NCI-H524 (cell line): ENCODE measurements at regions not wholly inside any gene's neighbourhood (a gene's known extent, or its start where the extent isn't known, plus 50 kb on each side); places are given as distances from the start of the nearest gene placed in this dataset.

ENCODE experiments used
- DNase-seq, 2 experiments: peaks; one replicate each; lab custom pipeline; 2025; lab: John Stamatoyannopoulos, UW

- peak in 1 of 2 experiments; percentile 60 for DNase-seq
Observed at GRCh38 chr6:111987295-111987694, 66.6 kb upstream of the CCN6 start.

DNA sequence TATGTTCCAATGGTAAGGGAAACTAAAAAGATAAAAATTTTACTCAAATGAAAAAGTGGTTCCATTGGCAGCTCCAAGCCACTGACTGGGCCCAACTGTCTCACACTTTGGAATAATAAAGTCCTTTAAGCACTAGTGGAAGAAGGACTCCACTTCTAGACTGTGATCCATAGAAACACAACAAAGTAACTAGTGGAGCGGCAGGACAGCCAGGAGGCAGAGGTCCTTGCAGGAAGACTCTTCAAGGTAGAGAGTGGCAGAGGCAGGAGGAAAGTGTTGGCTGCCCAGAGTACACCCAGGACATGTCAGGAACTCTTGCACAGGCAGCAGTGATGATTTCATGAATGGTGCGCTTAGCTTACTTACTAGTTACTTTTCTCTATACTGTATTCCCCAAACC, 65.0 kb upstream of the CCN6 start:
- DNase-seq: no peak

- DNase-seq: no peak
Observed at GRCh38 chr6:111989743-111990142, 64.2 kb upstream of the CCN6 start.

DNA sequence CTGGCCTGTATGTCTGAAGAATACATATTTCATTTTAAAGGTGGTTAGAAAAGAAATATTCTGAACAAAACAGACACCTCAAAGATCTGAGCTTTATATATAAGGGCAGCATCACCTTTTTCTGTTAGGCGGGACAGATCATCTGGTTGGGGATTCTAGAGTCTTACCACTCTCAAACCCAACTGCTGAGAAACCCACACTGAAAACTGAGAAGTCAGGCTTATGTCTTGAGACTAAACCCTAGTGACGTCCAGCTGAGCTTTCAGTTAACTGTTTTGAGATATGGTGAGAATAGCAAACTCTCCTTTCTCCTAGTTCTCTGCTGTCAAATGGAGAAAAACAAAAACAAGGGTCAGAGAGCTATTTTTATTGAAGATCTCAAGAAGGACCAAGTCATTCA, 63.7 kb upstream of the CCN6 start:
- DNase-seq: no peak

- peak in 1 of 2 experiments; percentile 53 for DNase-seq
Observed at GRCh38 chr6:111992851-111993250, 61.1 kb upstream of the CCN6 start.

- DNase-seq: peak; percentile 66 to 83
Observed at GRCh38 chr6:111993342-111993741, 60.6 kb upstream of the CCN6 start.

- DNase-seq: no peak
Observed at GRCh38 chr6:111994791-111995190, 59.1 kb upstream of the CCN6 start.

GRCh38 chr6:111995404-111995803, 58.5 kb upstream of the CCN6 start:
- DNase-seq: peak; percentile 40 to 65

DNA sequence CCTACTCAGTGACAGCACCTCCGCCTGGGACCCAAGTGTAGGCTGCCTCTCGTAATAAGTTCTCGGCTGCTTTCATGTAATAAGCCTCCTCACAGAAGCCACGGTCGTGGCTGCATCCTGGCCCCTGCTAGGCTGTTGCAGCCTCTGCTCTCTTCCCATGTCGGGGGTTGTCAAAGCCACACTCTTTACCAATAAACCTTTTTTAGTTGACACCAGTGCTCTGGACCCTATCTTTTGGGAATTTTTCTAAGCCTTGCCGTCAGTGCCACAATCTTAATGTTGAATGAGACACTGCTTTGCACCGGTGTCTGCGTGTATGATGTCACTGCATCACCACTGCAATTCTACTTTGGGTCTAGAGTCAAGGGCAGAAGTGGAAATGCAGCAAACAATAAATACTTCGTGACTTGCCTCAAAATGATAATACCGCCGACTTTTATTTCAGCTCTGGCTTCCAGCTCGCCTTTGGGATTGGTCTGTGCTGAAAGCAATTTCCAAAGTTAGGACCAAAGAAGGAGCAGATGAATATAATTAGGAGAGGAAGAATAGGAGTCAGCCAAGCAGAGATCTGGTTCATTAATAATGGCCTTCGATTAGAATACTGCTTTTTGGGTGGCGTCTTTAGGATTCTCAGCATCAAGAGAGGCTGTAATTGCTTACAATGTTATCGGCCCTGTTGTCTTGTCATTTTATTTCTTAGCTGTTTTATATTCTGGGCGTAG, 57.6 kb upstream of the CCN6 start:
- no peak for DNase-seq

GRCh38 chr6:111997078-111997852, 56.6 kb upstream of the CCN6 start:
- DNase-seq: peak; percentile 54 to 86

DNA sequence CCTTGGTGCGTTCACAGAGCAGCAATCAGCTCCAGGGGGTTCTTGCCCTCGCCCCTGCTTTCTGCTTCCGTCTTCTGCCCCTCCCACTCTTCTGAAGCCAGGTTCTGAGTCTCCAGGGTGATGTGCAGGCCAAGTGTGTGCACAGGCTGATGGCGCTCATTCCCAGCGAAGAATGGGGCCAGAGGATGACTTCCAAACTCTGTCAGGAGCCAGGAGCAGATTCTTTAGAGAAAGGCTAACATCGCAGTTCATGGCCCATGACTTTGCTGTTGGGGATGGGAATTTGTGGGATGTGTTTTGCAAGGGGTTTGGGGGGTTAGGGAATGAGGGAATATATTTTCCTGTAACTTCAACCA, 56.1 kb upstream of the CCN6 start:
- DNase-seq: no peak

GRCh38 chr6:112002307-112002706, 51.6 kb upstream of the CCN6 start:
- DNase-seq: no peak
